Kidney epithelial cell (primary cell): ENCODE measurements at regions not wholly inside any gene's neighbourhood (a gene's known extent, or its start where the extent isn't known, plus 50 kb on each side); places are given as distances from the start of the nearest gene placed in this dataset.

Source experiments
- DNase-seq: peaks from one replicate; pipeline ENCODE4 v3.0.0-alpha.2; 2010; ENCODE audit warnings: low read depth
- H3K27me3 ChIP-seq: 2 replicates; pipeline ENCODE4 v1.6.0; 2011; ENCODE audit warnings: low read length; ENCODE audit not compliant: control insufficient read depth, insufficient read depth
- H3K36me3 ChIP-seq: 2 replicates; pipeline ENCODE4 v1.5.1; 2011; ENCODE audit warnings: low read length; ENCODE audit not compliant: control insufficient read depth, insufficient read depth
- H3K4me3 ChIP-seq: 2 replicates; pipeline ENCODE4 v1.5.1; 2011; ENCODE audit warnings: low read depth, mild to moderate bottlenecking, control low read depth, low read length
- TF ChIP-seq, protein P1 (sequence below): IDR thresholded peaks from 2 replicates; pipeline ENCODE4 v1.5.1; 2011; ENCODE audit warnings: mild to moderate bottlenecking, moderate library complexity, low read length, control low read depth, inconsistent platforms; ENCODE audit not compliant: insufficient read depth, poor library complexity, severe bottlenecking

DNA sequence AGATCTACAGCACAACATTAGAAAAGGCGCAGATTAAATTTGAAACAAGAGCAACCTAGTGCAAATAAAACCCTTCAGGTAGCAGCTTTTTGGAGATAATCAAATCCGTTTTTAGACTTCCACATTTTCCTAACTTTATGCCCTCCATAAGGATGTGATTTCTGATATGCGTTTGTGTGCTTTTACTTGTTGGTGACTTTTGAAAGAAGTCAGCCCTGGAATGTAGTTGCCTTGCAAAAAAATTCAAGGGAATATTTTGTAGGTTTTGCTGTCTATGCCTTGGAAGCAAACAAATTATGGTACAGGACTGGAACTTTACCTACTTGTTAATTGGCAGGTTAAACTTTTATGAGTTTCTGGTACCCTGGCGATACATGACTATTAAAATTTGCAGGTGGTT, 86.7 kb upstream of the HDAC9 start:
- TF ChIP-seq, protein P1, sequence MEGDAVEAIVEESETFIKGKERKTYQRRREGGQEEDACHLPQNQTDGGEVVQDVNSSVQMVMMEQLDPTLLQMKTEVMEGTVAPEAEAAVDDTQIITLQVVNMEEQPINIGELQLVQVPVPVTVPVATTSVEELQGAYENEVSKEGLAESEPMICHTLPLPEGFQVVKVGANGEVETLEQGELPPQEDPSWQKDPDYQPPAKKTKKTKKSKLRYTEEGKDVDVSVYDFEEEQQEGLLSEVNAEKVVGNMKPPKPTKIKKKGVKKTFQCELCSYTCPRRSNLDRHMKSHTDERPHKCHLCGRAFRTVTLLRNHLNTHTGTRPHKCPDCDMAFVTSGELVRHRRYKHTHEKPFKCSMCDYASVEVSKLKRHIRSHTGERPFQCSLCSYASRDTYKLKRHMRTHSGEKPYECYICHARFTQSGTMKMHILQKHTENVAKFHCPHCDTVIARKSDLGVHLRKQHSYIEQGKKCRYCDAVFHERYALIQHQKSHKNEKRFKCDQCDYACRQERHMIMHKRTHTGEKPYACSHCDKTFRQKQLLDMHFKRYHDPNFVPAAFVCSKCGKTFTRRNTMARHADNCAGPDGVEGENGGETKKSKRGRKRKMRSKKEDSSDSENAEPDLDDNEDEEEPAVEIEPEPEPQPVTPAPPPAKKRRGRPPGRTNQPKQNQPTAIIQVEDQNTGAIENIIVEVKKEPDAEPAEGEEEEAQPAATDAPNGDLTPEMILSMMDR: no peak
- no peaks in the 10 kb centered on the region for H3K36me3 ChIP-seq
- DNase-seq: no peak
- H3K4me3 ChIP-seq: no peak overlapping the region
- H3K27me3 ChIP-seq: no peaks in the 10 kb centered on the region

DNA sequence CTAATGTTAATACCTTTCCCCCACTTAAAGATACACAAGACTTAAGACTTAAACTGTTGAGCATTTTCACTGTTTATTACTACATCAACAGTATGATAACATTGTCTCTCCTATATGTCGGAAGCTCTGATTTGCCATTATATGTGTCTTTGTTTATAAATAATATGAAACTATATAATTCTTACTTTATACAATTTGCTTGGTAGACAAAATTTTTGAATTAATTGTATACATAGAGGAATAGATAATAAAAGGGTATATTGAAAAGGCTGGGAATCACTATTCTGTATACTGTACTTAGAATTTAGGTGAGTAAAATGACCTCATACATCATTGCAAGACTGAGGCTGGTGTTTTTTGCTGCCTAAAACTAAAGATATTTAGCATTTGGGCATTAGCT, 82.1 kb upstream of the HDAC9 start:
- H3K4me3 ChIP-seq: no peak overlapping the region
- TF ChIP-seq, protein P1: no peak
- no peaks in the 10 kb centered on the region for H3K36me3 ChIP-seq
- no peak for DNase-seq
- no peaks in the 10 kb centered on the region for H3K27me3 ChIP-seq

DNA sequence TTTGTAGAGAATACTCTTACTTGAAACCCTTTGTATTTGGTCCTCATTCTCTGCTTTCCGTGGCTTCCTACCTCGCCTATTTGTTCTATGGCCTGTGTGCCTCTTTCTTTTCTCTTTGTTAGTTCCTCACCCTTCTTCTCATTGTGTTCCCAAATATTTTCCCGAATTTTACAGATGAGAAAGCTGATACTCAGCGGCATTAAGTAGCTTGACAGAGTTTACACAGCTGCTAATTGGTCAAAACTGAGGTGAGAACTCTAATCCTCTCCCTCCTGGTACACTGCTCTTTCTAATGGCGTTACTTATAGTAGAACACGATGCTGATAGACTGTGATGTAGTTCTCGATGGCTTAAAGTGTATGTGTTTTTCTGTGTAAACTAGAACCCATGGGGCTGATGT, 80.7 kb upstream of the HDAC9 start:
- DNase-seq: no peak
- H3K36me3 ChIP-seq: no peaks in the 10 kb centered on the region
- H3K4me3 ChIP-seq: no peak overlapping the region
- TF ChIP-seq, protein P1: no peak
- no peaks in the 10 kb centered on the region for H3K27me3 ChIP-seq

DNA sequence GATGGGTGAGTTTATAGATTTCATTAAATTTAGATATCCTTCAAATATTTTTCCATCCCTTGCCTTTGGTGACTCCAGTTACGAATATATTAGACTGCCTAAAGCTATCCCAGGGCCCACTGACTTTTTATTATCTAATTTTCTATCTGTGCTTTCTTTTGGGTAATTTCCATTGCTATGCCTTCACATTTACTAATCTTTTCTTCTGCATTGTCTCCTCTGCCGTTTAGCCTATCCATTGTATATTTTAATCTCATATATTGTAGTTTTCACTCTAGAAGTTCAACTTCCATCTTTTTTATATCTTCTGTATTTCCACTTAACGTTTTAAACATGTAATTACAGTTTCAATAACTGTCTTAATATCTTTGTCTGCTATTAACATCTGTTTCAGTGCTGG, 78.6 kb upstream of the HDAC9 start:
- TF ChIP-seq, protein P1: no peak
- Histone ChIP-seq H3K27me3 (no peaks in the 10 kb centered on the region), H3K4me3 (no peak overlapping the region), H3K36me3 (no peaks in the 10 kb centered on the region)
- no peak for DNase-seq

DNA sequence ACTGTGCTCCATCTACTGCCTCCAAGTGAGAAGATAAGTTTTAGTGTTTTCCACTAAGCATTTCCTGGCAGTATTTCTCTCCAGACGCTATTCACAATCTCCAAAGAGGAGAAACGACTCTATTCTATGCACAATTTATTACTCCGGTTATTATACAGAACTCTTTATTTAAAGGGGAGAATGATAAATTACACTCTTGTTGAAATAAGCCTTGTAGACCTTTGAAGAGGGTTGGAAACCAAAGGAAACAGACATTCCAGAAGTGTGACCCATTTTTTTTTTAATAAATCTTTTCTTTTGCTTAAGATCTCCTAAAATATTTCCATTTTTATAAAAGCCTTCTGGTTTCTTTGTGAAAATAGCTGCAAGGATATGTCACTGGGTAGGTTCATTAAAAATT, 76.1 kb upstream of the HDAC9 start:
- Histone ChIP-seq H3K36me3 (no peaks in the 10 kb centered on the region), H3K4me3 (no peak overlapping the region), H3K27me3 (no peaks in the 10 kb centered on the region)
- DNase-seq: no peak
- TF ChIP-seq, protein P1: no peak

DNA sequence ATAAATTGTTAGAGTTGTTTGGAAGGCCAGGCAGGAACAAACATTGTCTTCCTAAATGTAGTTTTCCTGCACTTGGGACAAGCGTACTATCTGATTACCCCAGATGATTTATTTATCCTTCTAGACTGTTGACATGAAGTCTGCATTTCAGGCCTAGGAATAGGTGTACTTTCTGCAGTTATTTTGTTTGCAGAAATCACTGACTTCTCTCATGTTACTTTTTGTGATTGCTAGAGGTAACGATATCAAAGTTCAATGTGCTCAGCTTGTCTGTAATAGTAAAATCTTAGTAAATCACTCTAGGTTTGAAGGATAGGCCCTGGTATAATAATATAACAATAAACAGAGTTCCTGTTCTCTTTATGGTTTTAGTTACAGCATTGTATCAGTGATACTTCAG, 75.4 kb upstream of the HDAC9 start:
- no peak for DNase-seq
- H3K36me3 ChIP-seq: no peaks in the 10 kb centered on the region
- TF ChIP-seq, protein P1: no peak
- H3K27me3 ChIP-seq: no peaks in the 10 kb centered on the region
- no peak overlapping the region for H3K4me3 ChIP-seq
